ENCODE measurements at regions not wholly inside any gene's neighbourhood (a gene's known extent, or its start where the extent isn't known, plus 50 kb on each side); places are given as distances from the start of the nearest gene placed in this dataset.

GRCh38 chr20:29123861-29124260, 2133.6 kb upstream of the DEFB115 start:
- no peak for DNase-seq
- Histone ChIP-seq H3K36me3 (ENCODE audit: control insufficient read depth in 4 of 4, insufficient read depth in 4 of 4, low read length in 4 of 4) (no peaks in the 10 kb centered on the region), H3K9ac (ENCODE audit: insufficient read depth in 1 of 2, low read length in 2 of 2) (no peak overlapping the region), H3K4me3 (no peak overlapping the region), H3K27ac (ENCODE audit: low read depth in 1 of 2, low read length in 1 of 2) (no peak overlapping the region), H3K4me1 (ENCODE audit: control insufficient read depth in 5 of 5, insufficient read depth in 5 of 5, low read length in 5 of 5) (no peaks in the 10 kb centered on the region), H3K27me3 (ENCODE audit: control insufficient read depth in 3 of 3, insufficient read depth in 3 of 3, low read length in 2 of 3) (no peaks in the 10 kb centered on the region), H3K9me3 (ENCODE audit: control insufficient read depth in 4 of 4, insufficient read depth in 3 of 4, low read length in 3 of 4) (peaks cover 0 to 25% (median 8%) of the 10 kb centered on the region in 4 donors)
- ATAC-seq (ENCODE audit: insufficient read depth, low FRiP score) = no peak
- 45 to 55% methylated on average over 1 of the region's 1 CpG for WGBS, 2 donors
- TF ChIP-seq, protein P1, sequence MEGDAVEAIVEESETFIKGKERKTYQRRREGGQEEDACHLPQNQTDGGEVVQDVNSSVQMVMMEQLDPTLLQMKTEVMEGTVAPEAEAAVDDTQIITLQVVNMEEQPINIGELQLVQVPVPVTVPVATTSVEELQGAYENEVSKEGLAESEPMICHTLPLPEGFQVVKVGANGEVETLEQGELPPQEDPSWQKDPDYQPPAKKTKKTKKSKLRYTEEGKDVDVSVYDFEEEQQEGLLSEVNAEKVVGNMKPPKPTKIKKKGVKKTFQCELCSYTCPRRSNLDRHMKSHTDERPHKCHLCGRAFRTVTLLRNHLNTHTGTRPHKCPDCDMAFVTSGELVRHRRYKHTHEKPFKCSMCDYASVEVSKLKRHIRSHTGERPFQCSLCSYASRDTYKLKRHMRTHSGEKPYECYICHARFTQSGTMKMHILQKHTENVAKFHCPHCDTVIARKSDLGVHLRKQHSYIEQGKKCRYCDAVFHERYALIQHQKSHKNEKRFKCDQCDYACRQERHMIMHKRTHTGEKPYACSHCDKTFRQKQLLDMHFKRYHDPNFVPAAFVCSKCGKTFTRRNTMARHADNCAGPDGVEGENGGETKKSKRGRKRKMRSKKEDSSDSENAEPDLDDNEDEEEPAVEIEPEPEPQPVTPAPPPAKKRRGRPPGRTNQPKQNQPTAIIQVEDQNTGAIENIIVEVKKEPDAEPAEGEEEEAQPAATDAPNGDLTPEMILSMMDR (IDR thresholded peaks at IDR 0.05; ENCODE audit: control extremely low read depth, extremely low read depth) = no peak

Data from lung (tissue), 11 donors.